HG02623 (cell line): ENCODE measurements at regions not wholly inside any gene's neighbourhood (a gene's known extent, or its start where the extent isn't known, plus 50 kb on each side); places are given as distances from the start of the nearest gene placed in this dataset.
"Not testable (repeated sequence)": the region's sequence is repeated elsewhere in the genome, so short reads cannot be mapped to it uniquely, and the experiment has no call there.

Experiments
- ATAC-seq: cut with Tn5 transposase; IDR thresholded peaks from one replicate; pipeline ENCODE4 v1.9.1; 2021; ENCODE audit warnings: moderate library complexity; ENCODE audit not compliant: unreplicated experiment

GRCh38 chr2:220704081-220704480 is 868.0 kb downstream of the EPHA4 start:
- ATAC-seq, result no peak

- no peak for ATAC-seq
Observed at GRCh38 chr2:220704810-220705209, 867.3 kb downstream of the EPHA4 start.

- no peak for ATAC-seq
Observed at GRCh38 chr2:220705678-220706077, 866.4 kb downstream of the EPHA4 start.

GRCh38 chr2:220707261-220707660 is 864.8 kb downstream of the EPHA4 start:
- no peak for ATAC-seq

GRCh38 chr2:220708366-220708765 is 863.7 kb downstream of the EPHA4 start:
- no peak for ATAC-seq

- no peak for ATAC-seq
Observed at GRCh38 chr2:220717283-220717682, 854.8 kb downstream of the EPHA4 start.

GRCh38 chr2:220736778-220737177 is 835.3 kb downstream of the EPHA4 start:
- ATAC-seq, result no peak

GRCh38 chr2:220743203-220743602 is 828.9 kb downstream of the EPHA4 start:
- no peak for ATAC-seq

- ATAC-seq, result no peak
Observed at GRCh38 chr2:220744861-220745260, 827.2 kb downstream of the EPHA4 start.

- no peak for ATAC-seq
Observed at GRCh38 chr2:220745682-220746081, 826.4 kb downstream of the EPHA4 start.

GRCh38 chr2:220747736-220748135 is 824.4 kb downstream of the EPHA4 start:
- no peak for ATAC-seq

GRCh38 chr2:220748875-220749479 is 823.1 kb downstream of the EPHA4 start:
- ATAC-seq, result no peak

- ATAC-seq, result no peak
Observed at GRCh38 chr2:220753486-220753885, 818.6 kb downstream of the EPHA4 start.

- no peak for ATAC-seq
Observed at GRCh38 chr2:220756653-220757052, 815.5 kb downstream of the EPHA4 start.

- ATAC-seq, result not testable (repeated sequence)
Observed at GRCh38 chr2:220758376-220758775, 813.7 kb downstream of the EPHA4 start.

- ATAC-seq, result no peak
Observed at GRCh38 chr2:220764171-220764570, 807.9 kb downstream of the EPHA4 start.

- no peak for ATAC-seq
Observed at GRCh38 chr2:220767591-220768255, 804.4 kb downstream of the EPHA4 start.

- ATAC-seq, result no peak
Observed at GRCh38 chr2:220775856-220776488, 796.1 kb downstream of the EPHA4 start.

GRCh38 chr2:220779076-220779475 is 793.0 kb downstream of the EPHA4 start:
- not testable (repeated sequence) for ATAC-seq

GRCh38 chr2:220779511-220779910 is 792.6 kb downstream of the EPHA4 start:
- no peak for ATAC-seq

- no peak for ATAC-seq
Observed at GRCh38 chr2:220779931-220780330, 792.2 kb downstream of the EPHA4 start.

- no peak for ATAC-seq
Observed at GRCh38 chr2:220781622-220782241, 790.4 kb downstream of the EPHA4 start.
